Psoas muscle (tissue), 7 donors: ENCODE measurements at regions not wholly inside any gene's neighbourhood (a gene's known extent, or its start where the extent isn't known, plus 50 kb on each side); places are given as distances from the start of the nearest gene placed in this dataset.

ENCODE experiments used
- ATAC-seq, 4 donors: fragments of 200-7000 bp; cut with Tn5 transposase; one replicate each; pipeline ENCODE4 v1.9.1; 2020; ENCODE audit warnings: moderate library complexity in 3 of 4, mild to moderate bottlenecking in 2 of 4
- DNase-seq, 2 donors: peaks; one replicate each; pipeline ENCODE4 v3.0.0-alpha.2; 2020
- H3K27ac ChIP-seq: fragments of 200-600 bp; one replicate; pipeline ENCODE4 v1.8.0; 2022
- H3K27me3 ChIP-seq, 3 donors: fragments of 200-600 bp in 1 of 3; one replicate each; pipeline versions ENCODE4 v1.6.1 to v1.8.0; 2013 to 2022; ENCODE audit warnings: low read length in 2 of 3, mild to moderate bottlenecking in 2 of 3, moderate library complexity in 1 of 3; ENCODE audit not compliant: insufficient read depth in 3 of 3
- H3K36me3 ChIP-seq, 2 donors: fragments of 200-600 bp in 1 of 2; one replicate each; pipeline versions ENCODE4 v1.6.1 to v1.8.0; 2013 to 2022; ENCODE audit warnings: low read depth in 1 of 2, mild to moderate bottlenecking in 1 of 2, moderate library complexity in 1 of 2; ENCODE audit not compliant: insufficient read depth in 1 of 2
- H3K4me1 ChIP-seq: fragments of 200-600 bp; one replicate; pipeline ENCODE4 v1.8.0; 2022
- H3K4me3 ChIP-seq: fragments of 200-600 bp; one replicate; pipeline ENCODE4 v1.8.0; 2022; ENCODE audit warnings: mild to moderate bottlenecking
- H3K9me3 ChIP-seq: fragments of 200-600 bp; one replicate; pipeline ENCODE4 v1.8.0; 2022
- CTCF ChIP-seq: fragments of 200-600 bp; IDR thresholded peaks from one replicate; pipeline ENCODE4 v1.8.0; 2022; ENCODE audit warnings: antibody characterized with exemption
- WGBS, 3 donors: extraction: QIAGEN DNeasy Blood & Tissue Kit; methylation state at CpG; one replicate each; pipeline versions ENCODE4 v1.1.6 to v1.1.7; 2013; 5-methylcytosine and 5-hydroxymethylcytosine counted together
- intact Hi-C, 2 donors: fragments of 100-400 bp; cut with DNase I; formaldehyde crosslinking; loops; one replicate each; pipeline versions ENCODE4 v1.11.0 to v1.14.2; 2022
- donor health status: healthy with polysubstance abuse.
- donor health status: DM: no; HTN: no; CAD: no; lungs with moderate emphysema.
- donor health status: Bipolar disorder and iron deficiency.
- donor health status: healthy.
- donor health status: DM: yes; HTN: yes; CAD: no.
- donor health status: DM: no; HTN: no; CAD: no.
- donor health status: DM: yes; HTN: yes; CAD: no.

DNA sequence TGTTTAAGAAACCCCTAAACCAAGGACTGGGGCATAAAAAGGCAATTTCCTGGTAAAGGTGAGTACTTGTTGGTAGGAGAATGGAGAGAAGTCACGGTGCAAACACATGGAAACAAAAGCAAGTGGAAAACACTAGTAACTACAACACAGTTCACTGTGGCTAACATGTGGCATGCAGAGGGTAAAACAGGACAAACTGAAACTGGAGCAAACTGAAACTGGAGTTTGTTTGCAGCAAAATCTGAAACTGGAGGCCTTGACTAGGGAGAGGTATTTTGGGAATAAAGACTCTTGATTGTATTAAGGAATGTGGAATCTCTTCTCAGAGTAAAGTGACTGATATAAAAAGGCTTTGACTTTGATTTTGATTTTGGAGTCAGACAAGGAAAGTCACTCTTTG lies 376.3 kb upstream of the PRMT6 start:
- no peaks in the 10 kb centered on the region for H3K36me3 ChIP-seq
- WGBS, 3 donors: 63 to 85% (median 72%) methylated on average over 1 of the region's 1 CpG
- no peak overlapping the region for H3K4me3 ChIP-seq

DNA sequence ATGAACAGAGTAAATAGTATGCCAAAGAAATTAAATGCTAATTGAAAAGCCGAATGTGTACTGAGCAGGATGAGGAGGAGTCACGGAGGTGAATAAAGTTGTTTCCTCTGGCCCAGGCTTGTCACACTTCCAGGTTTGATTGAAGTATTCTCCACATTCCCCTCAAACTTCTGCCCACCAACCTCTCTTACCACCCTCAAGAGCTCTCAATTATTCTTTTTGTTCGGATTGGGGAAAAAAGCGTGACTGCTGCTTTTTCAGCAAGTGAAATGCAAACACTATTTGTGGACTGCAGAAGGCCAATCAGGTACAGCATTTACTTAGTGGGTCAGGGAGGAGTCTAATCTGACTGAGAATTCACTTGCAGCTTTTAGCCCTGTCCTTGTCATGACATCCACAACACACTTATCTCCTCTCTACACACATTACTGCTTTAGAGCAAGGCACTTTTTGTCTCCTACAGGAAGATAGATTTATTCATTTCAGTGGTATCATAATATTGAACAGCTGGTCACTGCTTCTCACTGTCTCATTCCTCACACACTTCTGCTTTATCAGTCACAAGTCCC lies 375.6 kb upstream of the PRMT6 start:
- 41 to 62% (median 44%) methylated on average over 4 of the region's 4 CpGs for WGBS, 3 donors
- H3K27me3 ChIP-seq: no peaks in the 10 kb centered on the region
- H3K36me3 ChIP-seq: no peaks in the 10 kb centered on the region
- no peaks in the 10 kb centered on the region for H3K9me3 ChIP-seq
- no peaks in the 10 kb centered on the region for H3K4me1 ChIP-seq
- intact Hi-C loops: no loop called here
- no peak for TF ChIP-seq CTCF
- no peak for ATAC-seq
- no peak for DNase-seq
- no peak overlapping the region for H3K4me3 ChIP-seq
- no peak overlapping the region for H3K27ac ChIP-seq

More for the DNA sequence above, 376.3 kb upstream of the PRMT6 start:
- intact Hi-C loops: no loop called here
- H3K27ac ChIP-seq: no peak overlapping the region
- DNase-seq (no peak), ATAC-seq (no peak)
- no peaks in the 10 kb centered on the region for H3K9me3 ChIP-seq
- H3K27me3 ChIP-seq: no peaks in the 10 kb centered on the region
- H3K4me1 ChIP-seq: no peaks in the 10 kb centered on the region
- TF ChIP-seq CTCF: no peak

GRCh38 chr1:106681939-106682522 lies 374.4 kb upstream of the PRMT6 start:
- Histone ChIP-seq H3K27me3 (no peaks in the 10 kb centered on the region), H3K9me3 (no peaks in the 10 kb centered on the region), H3K4me3 (no peak overlapping the region), H3K4me1 (no peaks in the 10 kb centered on the region), H3K36me3 (no peaks in the 10 kb centered on the region), H3K27ac (no peak overlapping the region)
- DNase-seq: no peak
- ATAC-seq: no peak
- no peak for TF ChIP-seq CTCF
- intact Hi-C loops: no loop called here
- WGBS, 3 donors: 70 to 88% (median 79%) methylated on average over 3 of the region's 3 CpGs

DNA sequence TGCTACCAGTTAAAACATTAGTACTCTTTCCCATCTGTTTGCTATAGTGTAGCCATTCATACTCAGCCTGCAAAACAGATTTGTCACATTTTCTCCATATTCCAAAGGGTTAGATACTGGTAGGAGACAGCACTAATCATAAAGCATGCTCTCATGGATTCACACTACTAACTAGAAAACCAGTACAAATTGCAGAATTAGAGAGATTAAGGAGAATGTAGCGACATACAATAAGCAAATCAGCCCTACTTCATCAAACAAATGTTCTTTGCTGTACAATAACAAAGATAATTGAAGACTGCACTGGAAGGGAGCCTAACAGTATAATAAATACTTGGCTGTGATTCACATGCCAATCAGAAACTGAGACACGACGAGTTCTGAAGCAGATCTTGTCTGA lies 368.0 kb upstream of the PRMT6 start:
- intact Hi-C loops: no loop called here
- H3K9me3 ChIP-seq: no peaks in the 10 kb centered on the region

More for the DNA sequence above, 368.0 kb upstream of the PRMT6 start:
- WGBS, 3 donors: 28 to 34% (median 30%) methylated on average over 3 of the region's 3 CpGs
- no peak overlapping the region for H3K27ac ChIP-seq
- DNase-seq (no peak), ATAC-seq (no peak)
- no peaks in the 10 kb centered on the region for H3K36me3 ChIP-seq
- no peak for TF ChIP-seq CTCF
- H3K27me3 ChIP-seq: no peaks in the 10 kb centered on the region
- no peaks in the 10 kb centered on the region for H3K4me1 ChIP-seq
- no peak overlapping the region for H3K4me3 ChIP-seq
